NCI-H69 (cell line): ENCODE measurements at regions not wholly inside any gene's neighbourhood (a gene's known extent, or its start where the extent isn't known, plus 50 kb on each side); places are given as distances from the start of the nearest gene placed in this dataset.
A peak's percentile ranks its signal among the peaks of the same experiment; 100 is the strongest.
"Not testable (repeated sequence)": the region's sequence is repeated elsewhere in the genome, so short reads cannot be mapped to it uniquely, and the experiment has no call there.

Experiments used
- DNase-seq: peaks from one replicate; lab custom pipeline; 2025; lab: John Stamatoyannopoulos, UW

- no peak for DNase-seq
These were observed 459.0 kb upstream of the ST8SIA4 start for GRCh38 chr5:101362067-101362466.

GRCh38 chr5:101346906-101347305 lies 443.8 kb upstream of the ST8SIA4 start:
- DNase-seq, result no peak

- DNase-seq, result no peak
These were observed 443.4 kb upstream of the ST8SIA4 start for GRCh38 chr5:101346447-101346846.

GRCh38 chr5:101338226-101338625 lies 435.1 kb upstream of the ST8SIA4 start:
- no peak for DNase-seq

- DNase-seq, result no peak
These were observed 424.7 kb upstream of the ST8SIA4 start for GRCh38 chr5:101327816-101328215.

GRCh38 chr5:101326766-101327165 lies 423.7 kb upstream of the ST8SIA4 start:
- DNase-seq, result no peak

- not testable (repeated sequence) for DNase-seq
These were observed 413.3 kb upstream of the ST8SIA4 start for GRCh38 chr5:101316401-101316800.

- peak; percentile 55 for DNase-seq
These were observed 403.5 kb upstream of the ST8SIA4 start for GRCh38 chr5:101306391-101307137.

GRCh38 chr5:101296477-101296876 lies 393.4 kb upstream of the ST8SIA4 start:
- no peak for DNase-seq

- peak; percentile 5 for DNase-seq
These were observed 389.1 kb upstream of the ST8SIA4 start for GRCh38 chr5:101292199-101292598.

GRCh38 chr5:101290761-101291160 lies 387.7 kb upstream of the ST8SIA4 start:
- not testable (repeated sequence) for DNase-seq

GRCh38 chr5:101288633-101289032 lies 385.6 kb upstream of the ST8SIA4 start:
- no peak for DNase-seq

GRCh38 chr5:101284736-101285375 lies 381.8 kb upstream of the ST8SIA4 start:
- DNase-seq, result no peak

GRCh38 chr5:101283938-101284337 lies 380.9 kb upstream of the ST8SIA4 start:
- DNase-seq, result not testable (repeated sequence)

- no peak for DNase-seq
These were observed 375.8 kb upstream of the ST8SIA4 start for GRCh38 chr5:101278917-101279316.

GRCh38 chr5:101278011-101278687 lies 375.1 kb upstream of the ST8SIA4 start:
- no peak for DNase-seq

- no peak for DNase-seq
These were observed 368.9 kb upstream of the ST8SIA4 start for GRCh38 chr5:101271945-101272344.

- DNase-seq, result no peak
These were observed 368.3 kb upstream of the ST8SIA4 start for GRCh38 chr5:101271416-101271815.

GRCh38 chr5:101260857-101261256 lies 357.8 kb upstream of the ST8SIA4 start:
- no peak for DNase-seq

GRCh38 chr5:101253096-101253495 lies 350.0 kb upstream of the ST8SIA4 start:
- DNase-seq, result no peak

- DNase-seq, result no peak
These were observed 341.5 kb upstream of the ST8SIA4 start for GRCh38 chr5:101244621-101245020.

- no peak for DNase-seq
These were observed 309.9 kb upstream of the ST8SIA4 start for GRCh38 chr5:101212942-101213514.

- DNase-seq, result no peak
These were observed 303.5 kb upstream of the ST8SIA4 start for GRCh38 chr5:101206534-101206933.
